Fibroblast of pulmonary artery (primary cell): ENCODE measurements at regions not wholly inside any gene's neighbourhood (a gene's known extent, or its start where the extent isn't known, plus 50 kb on each side); places are given as distances from the start of the nearest gene placed in this dataset.

Experiments
- DNase-seq: peaks from one replicate; pipeline ENCODE4 v3.0.0-alpha.2; 2010; ENCODE audit warnings: low read depth
- H3K4me3 ChIP-seq: replicated peaks from 2 replicates; pipeline ENCODE4 v1.5.1; 2011; ENCODE audit warnings: low read depth, mild to moderate bottlenecking, control low read depth, low read length, moderate library complexity
- CTCF ChIP-seq: IDR thresholded peaks from 2 replicates; pipeline ENCODE4 v1.5.1; 2011; ENCODE audit warnings: mild to moderate bottlenecking, control low read depth, low read length, inconsistent platforms; ENCODE audit errors: missing control alignments

DNA sequence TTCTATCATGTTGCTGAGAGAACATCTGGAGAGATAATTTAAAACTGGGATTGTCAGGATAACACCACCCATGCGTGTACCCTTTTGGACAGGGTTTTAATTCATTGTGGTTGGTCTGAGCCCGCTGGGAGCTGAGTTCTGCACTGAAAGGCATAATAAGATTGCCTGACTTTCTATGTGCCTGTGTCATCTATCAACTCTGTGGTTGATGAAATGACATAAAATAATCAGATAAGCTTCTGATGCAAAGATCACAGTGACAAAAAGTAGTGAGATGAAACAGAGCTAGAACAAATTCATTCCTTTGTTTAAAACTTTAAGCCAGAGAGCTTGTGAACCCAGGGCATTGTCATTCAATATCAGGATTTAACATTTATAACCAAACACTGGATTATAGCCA, 98.7 kb downstream of the BBS10 start:
- no peak for TF ChIP-seq CTCF
- H3K4me3 ChIP-seq = no peak overlapping the region
- DNase-seq = no peak

DNA sequence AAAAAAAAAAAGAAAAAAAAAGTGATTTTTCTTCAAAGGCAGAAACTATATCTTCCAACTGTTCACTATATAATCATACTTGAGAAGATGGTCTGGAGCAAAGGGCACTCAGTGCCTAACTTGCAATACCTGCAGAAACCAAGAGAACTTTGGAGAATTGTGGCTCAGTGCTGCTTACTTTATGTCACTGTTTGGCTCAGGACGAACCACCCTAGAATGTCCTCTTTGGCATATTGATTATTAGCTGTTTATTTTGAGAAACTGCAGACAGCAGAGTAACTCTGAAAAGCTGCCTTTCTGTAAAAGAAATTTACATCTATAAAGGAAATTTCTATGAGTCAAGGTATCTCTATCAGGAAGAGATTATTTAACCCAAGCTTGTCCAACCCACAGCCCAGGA, 100.2 kb downstream of the BBS10 start:
- no peak overlapping the region for H3K4me3 ChIP-seq
- TF ChIP-seq CTCF = no peak
- no peak for DNase-seq

DNA sequence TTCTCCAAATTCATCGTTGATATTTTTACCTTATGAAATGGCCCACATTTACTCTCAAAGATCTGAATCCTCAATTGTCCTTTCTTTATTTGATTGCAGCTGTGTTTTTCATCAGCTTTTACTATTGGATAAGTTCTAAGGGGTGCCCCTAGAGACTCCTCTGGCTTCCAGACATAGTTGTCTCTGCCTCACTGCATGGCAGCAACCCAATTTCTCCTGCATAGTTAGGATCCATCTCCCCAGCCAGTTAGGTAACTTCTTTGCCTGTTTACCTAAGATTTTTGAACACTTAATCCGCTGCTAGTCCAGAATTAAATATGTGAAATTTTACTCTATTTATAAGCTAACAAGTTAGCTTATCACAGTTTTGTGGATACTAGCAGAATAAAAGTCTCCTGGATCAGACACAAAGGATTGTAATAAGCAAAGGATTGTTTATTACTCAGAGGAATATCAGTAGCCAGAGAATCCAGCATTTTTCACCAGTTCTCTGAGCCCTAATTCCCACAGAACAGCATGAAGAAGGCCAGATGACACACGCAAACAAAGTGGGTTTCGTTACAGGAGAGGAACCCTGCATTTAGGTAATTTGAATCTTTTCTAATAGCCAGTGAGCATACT, 101.1 kb downstream of the BBS10 start:
- H3K4me3 ChIP-seq = no peak overlapping the region
- DNase-seq = peak; percentile 60
- TF ChIP-seq CTCF = no peak

DNA sequence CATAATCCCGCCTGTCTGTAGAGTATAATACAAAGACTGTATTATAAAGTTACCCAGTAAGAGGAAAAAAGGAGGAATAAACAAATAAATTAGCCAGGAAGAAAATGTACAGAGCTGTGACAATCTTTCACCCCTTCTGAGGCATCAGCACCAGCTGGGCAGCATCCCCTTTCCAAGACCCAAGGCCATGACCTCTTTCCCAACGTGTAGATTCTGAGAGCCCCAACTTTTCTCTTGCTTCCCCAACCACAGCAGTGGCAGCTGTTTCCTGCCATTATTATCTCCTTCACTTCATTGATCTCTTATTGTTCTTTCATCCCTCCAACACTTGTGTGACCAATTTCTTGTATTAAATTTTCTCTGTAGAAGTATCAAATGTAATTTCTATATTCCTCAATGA, 101.6 kb downstream of the BBS10 start:
- DNase-seq = no peak
- no peak overlapping the region for H3K4me3 ChIP-seq
- TF ChIP-seq CTCF = no peak

GRCh38 chr12:76244300-76244699, 103.9 kb downstream of the BBS10 start:
- H3K4me3 ChIP-seq = no peak overlapping the region
- TF ChIP-seq CTCF = no peak
- DNase-seq = no peak

DNA sequence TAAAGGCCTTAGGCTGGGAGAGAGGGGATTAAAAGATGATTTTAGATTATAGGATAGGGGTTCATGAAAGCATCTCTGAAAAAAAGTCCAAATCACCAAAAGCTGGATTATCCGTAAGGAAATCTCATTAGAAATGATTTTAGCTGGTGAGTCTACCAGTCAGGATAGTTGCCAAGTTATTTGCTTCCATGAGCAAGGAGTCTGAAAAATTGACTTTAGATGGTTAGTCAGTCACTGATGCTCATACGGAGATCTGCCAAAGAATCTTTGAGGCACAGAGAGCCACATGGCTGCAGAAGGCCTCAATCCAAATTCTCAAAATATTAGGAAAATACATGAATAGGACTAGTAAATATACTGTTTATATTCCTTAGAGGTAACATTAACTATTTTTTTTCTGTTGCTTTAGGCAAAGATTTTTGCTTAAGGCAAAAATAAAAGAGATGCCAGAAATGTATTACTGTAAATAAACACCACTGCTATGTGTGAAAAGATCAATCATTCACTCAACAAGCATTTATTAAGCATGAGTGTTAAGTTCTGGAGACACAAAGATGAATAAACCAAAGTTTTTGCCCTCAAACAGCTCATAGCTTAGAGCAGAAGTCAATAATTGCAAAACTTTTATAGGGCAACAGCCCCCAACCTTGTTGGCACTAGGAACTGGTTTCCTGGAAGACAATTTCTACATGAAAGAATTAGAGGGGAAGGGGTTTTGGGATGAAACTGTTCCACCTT, 105.2 kb downstream of the BBS10 start:
- no peak for DNase-seq
- no peak overlapping the region for H3K4me3 ChIP-seq
- no peak for TF ChIP-seq CTCF

DNA sequence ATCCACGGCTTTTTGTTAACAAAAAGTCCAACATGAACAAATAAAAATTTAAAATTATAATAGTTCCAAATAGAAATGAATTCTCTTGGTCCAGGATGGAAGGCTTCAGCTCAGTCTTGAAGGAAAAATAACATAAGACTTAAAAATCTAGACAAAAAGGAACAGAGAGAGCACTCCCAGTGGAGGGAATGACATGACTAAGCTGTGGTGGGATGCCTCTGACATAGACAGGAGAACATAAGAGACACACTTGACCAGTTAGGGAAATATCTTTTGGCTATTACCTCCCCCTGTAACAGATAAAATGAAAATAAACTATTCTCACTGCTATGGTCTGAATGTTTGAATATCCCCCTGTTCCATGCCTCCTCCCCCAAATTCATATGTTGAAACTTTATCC, 106.8 kb downstream of the BBS10 start:
- no peak for TF ChIP-seq CTCF
- no peak for DNase-seq

More for the DNA sequence above, 106.8 kb downstream of the BBS10 start:
- no peak overlapping the region for H3K4me3 ChIP-seq
